ENCODE measurements at regions not wholly inside any gene's neighbourhood (a gene's known extent, or its start where the extent isn't known, plus 50 kb on each side); places are given as distances from the start of the nearest gene placed in this dataset.

GRCh38 chr6:11428895-11429294, 108.7 kb upstream of the TMEM170B start (continued):
- TF ChIP-seq ZNF260 (CRISPR knock-in tag; IDR thresholded peaks at IDR 0.05; ENCODE audit: borderline replicate concordance, low read depth) (no peak), RBM39 (IDR thresholded peaks at IDR 0.05; ENCODE audit: low read depth, low read length, poor library complexity, severe bottlenecking) (no peak), TBX3 (IDR thresholded peaks at IDR 0.05; ENCODE audit: borderline replicate concordance) (no peak), ZNF788 (CRISPR knock-in tag; IDR thresholded peaks at IDR 0.05; ENCODE audit: borderline replicate concordance) (no peak), ZNF12 (CRISPR knock-in tag; IDR thresholded peaks at IDR 0.05) (0 out of 2 replicates have a peak, but pooled peaks have one; percentile 28), RBFOX2 (IDR thresholded peaks at IDR 0.05; ENCODE audit: low read depth, low read length) (no peak), SP1 (IDR thresholded peaks at IDR 0.05) (no peak), SP1 (CRISPR knock-in tag; IDR thresholded peaks at IDR 0.05) (no peak), ZNF660 (CRISPR knock-in tag; IDR thresholded peaks at IDR 0.05; ENCODE audit: borderline replicate concordance, low read depth) (no peak), ZNF484 (CRISPR knock-in tag; IDR thresholded peaks at IDR 0.05; ENCODE audit: borderline replicate concordance, low read depth) (no peak), RARA (CRISPR knock-in tag; IDR thresholded peaks at IDR 0.05) (peak; percentile 51; the same call in 1 of the 2 replicates), MYNN (CRISPR knock-in tag; IDR thresholded peaks at IDR 0.05; ENCODE audit: low read depth) (no peak), PRDM10 (CRISPR knock-in tag; IDR thresholded peaks at IDR 0.05; ENCODE audit: low read depth) (0 out of 2 replicates have a peak, but pooled peaks have one; percentile 33), ZKSCAN1 (IDR thresholded peaks at IDR 0.05; ENCODE audit: low read length) (no peak), PHB2 (IDR thresholded peaks at IDR 0.05; ENCODE audit: partially characterized antibody) (no peak), ZNF775 (CRISPR knock-in tag; IDR thresholded peaks at IDR 0.05; ENCODE audit: borderline replicate concordance) (no peak), GPBP1L1 (CRISPR knock-in tag; IDR thresholded peaks at IDR 0.05) (no peak), U2AF2 (IDR thresholded peaks at IDR 0.05; ENCODE audit: low read depth, low read length) (no peak), ZNF777 (CRISPR knock-in tag; IDR thresholded peaks at IDR 0.05) (no peak), PHF5A (CRISPR knock-in tag; IDR thresholded peaks at IDR 0.05; ENCODE audit: low read depth, unreplicated experiment) (no peak), PHF8 (CRISPR knock-in tag; IDR thresholded peaks at IDR 0.05) (no peak), CREB1 (IDR thresholded peaks at IDR 0.05) (no peak), CREB1 (CRISPR knock-in tag; IDR thresholded peaks at IDR 0.05) (no peak), TOPORS (CRISPR knock-in tag; IDR thresholded peaks at IDR 0.05) (no peak), LCORL (IDR thresholded peaks at IDR 0.05) (no peak), LCORL (CRISPR knock-in tag; IDR thresholded peaks at IDR 0.05) (peak; percentile 81), ZBTB39 (CRISPR knock-in tag; IDR thresholded peaks at IDR 0.05) (no peak), ZNF232 (CRISPR knock-in tag; IDR thresholded peaks at IDR 0.05; ENCODE audit: borderline replicate concordance) (no peak)

Data from HepG2 (cell line).